Endothelial cell of umbilical vein (primary cell): ENCODE measurements at regions not wholly inside any gene's neighbourhood (a gene's known extent, or its start where the extent isn't known, plus 50 kb on each side); places are given as distances from the start of the nearest gene placed in this dataset.

Source experiments
- BruUV-seq: library from RNA; stranded (reverse); fragments of 400-500 nt; replicated peaks from 2 replicates; lab custom pipeline; 2021; lab: Mats Ljungman, UMichigan
- CTCF ChIA-PET: fragments of 300-600, 350-600 bp; sonication (Branson Sonifier 250); formaldehyde crosslinking; loops from one replicate; lab custom pipeline; 2021; ENCODE audit warnings: antibody characterized with exemption, inconsistent platforms; lab: Charles Lee
- POLR2A ChIA-PET: fragments of 300-600, 350-600 bp; sonication (Branson Sonifier 250); formaldehyde crosslinking; loops from one replicate; lab custom pipeline; 2021; ENCODE audit warnings: antibody characterized with exemption, inconsistent platforms; lab: Charles Lee
- DNase-seq: peaks from one replicate; pipeline ENCODE4 v3.0.0-alpha.2; 2011; ENCODE audit warnings: low read depth, low spot score
- FAIRE-seq: peaks from 2 replicates; lab custom pipeline; 2011; peaks lifted over from hg19 to GRCh38; lab: Jason Lieb, UNC
- H2AFZ ChIP-seq: 2 replicates; pipeline ENCODE4 v1.6.0; 2012; ENCODE audit warnings: low read depth, low read length, control low read depth, inconsistent platforms
- H3K27ac ChIP-seq: 2 replicates; pipeline ENCODE4 v1.5.1; 2011; ENCODE audit warnings: low read depth, mild to moderate bottlenecking, control low read depth, low read length, moderate library complexity; ENCODE audit not compliant: insufficient read depth
- H3K27me3 ChIP-seq, 2 experiments: 2 replicates each; pipeline versions ENCODE4 v1.6.0 to v1.6.1; 2011; ENCODE audit warnings: low read length in 2 of 2, mixed read lengths in 1 of 2; ENCODE audit not compliant: control insufficient read depth in 2 of 2, insufficient read depth in 2 of 2
- H3K36me3 ChIP-seq, 2 experiments: 2 replicates in 1 of 2; 3 replicates in 1 of 2; pipeline ENCODE4 v1.5.1; 2011; ENCODE audit warnings: low read length in 2 of 2, mild to moderate bottlenecking in 1 of 2, moderate library complexity in 1 of 2; ENCODE audit not compliant: control insufficient read depth in 2 of 2, insufficient read depth in 2 of 2; ENCODE audit errors: extremely low read depth in 1 of 2
- H3K4me1 ChIP-seq: 3 replicates; pipeline ENCODE4 v1.5.1; 2011; ENCODE audit warnings: mild to moderate bottlenecking, low read length; ENCODE audit not compliant: control insufficient read depth, insufficient read depth; ENCODE audit errors: extremely low read depth
- H3K4me2 ChIP-seq: 2 replicates; pipeline ENCODE4 v1.6.1; 2011; ENCODE audit warnings: low read length, control low read depth, mixed read lengths; ENCODE audit not compliant: insufficient read depth
- H3K4me3 ChIP-seq, 3 experiments: fragments of 200-600 bp in 1 of 3; sonication (generic), shearing (Covaris generic) in 1 of 3; replicated peaks in 1 of 3; 2 replicates each; pipeline ENCODE4 v1.5.1; 2011 to 2016; ENCODE audit warnings: control low read depth in 3 of 3, low read length in 3 of 3, mild to moderate bottlenecking in 2 of 3, inconsistent platforms in 1 of 3, low read depth in 1 of 3, moderate library complexity in 1 of 3; ENCODE audit not compliant: insufficient read depth in 1 of 3
- H3K79me2 ChIP-seq: 2 replicates; pipeline ENCODE4 v1.6.0; 2012; ENCODE audit warnings: low read length, inconsistent platforms; ENCODE audit not compliant: control insufficient read depth, insufficient read depth
- H3K9ac ChIP-seq: replicated peaks from 2 replicates; pipeline ENCODE3; 2011; ENCODE audit warnings: low read length, control low read depth; ENCODE audit not compliant: insufficient read depth; ENCODE audit errors: extremely low read depth
- H3K9me1 ChIP-seq: replicated peaks from 3 replicates; pipeline ENCODE4 v1.6.0; 2011; ENCODE audit warnings: mild to moderate bottlenecking, low read length; ENCODE audit not compliant: control insufficient read depth, insufficient read depth; ENCODE audit errors: extremely low read depth
- H3K9me3 ChIP-seq: replicated peaks from 2 replicates; pipeline ENCODE4 v1.5.1; 2012; ENCODE audit warnings: low read length, inconsistent platforms; ENCODE audit not compliant: control insufficient read depth, insufficient read depth
- H4K20me1 ChIP-seq: replicated peaks from 2 replicates; pipeline ENCODE3; 2011; ENCODE audit warnings: mild to moderate bottlenecking, low read length; ENCODE audit not compliant: control insufficient read depth, insufficient read depth; ENCODE audit errors: extremely low read depth
- EZH2 ChIP-seq: IDR thresholded peaks from 2 replicates; pipeline ENCODE4 v1.6.1; 2012; ENCODE audit warnings: borderline replicate concordance, low read depth, mild to moderate bottlenecking, moderate library complexity, low read length, inconsistent platforms; ENCODE audit not compliant: severe bottlenecking
- FOS ChIP-seq: IDR thresholded peaks from 2 replicates; pipeline ENCODE4 v1.6.1; 2011; ENCODE audit warnings: mild to moderate bottlenecking, low read length, moderate library complexity, borderline replicate concordance; ENCODE audit not compliant: insufficient read depth
- GATA2 ChIP-seq: IDR thresholded peaks from 2 replicates; pipeline ENCODE4 v1.7.0; 2011; ENCODE audit warnings: low read depth, mild to moderate bottlenecking, moderate library complexity, mixed read lengths, low read length; ENCODE audit not compliant: insufficient read length, insufficient read depth
- JUN ChIP-seq: IDR thresholded peaks from 2 replicates; pipeline ENCODE4 v1.6.1; 2011; ENCODE audit warnings: borderline replicate concordance, low read depth; ENCODE audit not compliant: insufficient read length, insufficient read depth
- MYC ChIP-seq: IDR thresholded peaks from one replicate; pipeline ENCODE4 v1.6.1; 2011; ENCODE audit warnings: mild to moderate bottlenecking, low read depth, low read length
- POLR2A ChIP-seq: IDR thresholded peaks from 2 replicates; pipeline ENCODE4 v1.6.1; 2012; ENCODE audit warnings: low read depth, mild to moderate bottlenecking, control low read depth, low read length
- POLR2AphosphoS5 ChIP-seq: IDR thresholded peaks from 2 replicates; pipeline ENCODE4 v1.6.1; 2012; ENCODE audit warnings: low read depth, mild to moderate bottlenecking, control low read depth, low read length, moderate library complexity; ENCODE audit not compliant: insufficient read depth
- dilution Hi-C: fragments of 300-500 bp; cut with MboI; formaldehyde crosslinking; loops from one replicate; pipeline ENCODE4 v1.15.0; 2019; ENCODE audit warnings: low sequenced_read_pairs; ENCODE audit not compliant: extremely low pct_ligation_motif_present
- intact Hi-C: fragments of 100-400 bp; cut with micrococcal nuclease; formaldehyde crosslinking; loops from one replicate; pipeline ENCODE4 v1.10.0; 2022
- TF ChIP-seq, protein P1 (sequence below): IDR thresholded peaks from 2 replicates; pipeline ENCODE4 v1.6.1; 2011; ENCODE audit not compliant: insufficient read depth, insufficient read length
- TF ChIP-seq, protein P2 (sequence below), 2 donors: IDR thresholded peaks; 1 replicate in 1 of 2; 2 replicates in 1 of 2; pipeline ENCODE4 v1.5.1; 2011; ENCODE audit warnings: low read length in 2 of 2, mild to moderate bottlenecking in 2 of 2, moderate library complexity in 2 of 2, control low read depth in 1 of 2, inconsistent platforms in 1 of 2, low read depth in 1 of 2; ENCODE audit not compliant: insufficient read depth in 1 of 2; ENCODE audit errors: extremely low read depth in 1 of 2

DNA sequence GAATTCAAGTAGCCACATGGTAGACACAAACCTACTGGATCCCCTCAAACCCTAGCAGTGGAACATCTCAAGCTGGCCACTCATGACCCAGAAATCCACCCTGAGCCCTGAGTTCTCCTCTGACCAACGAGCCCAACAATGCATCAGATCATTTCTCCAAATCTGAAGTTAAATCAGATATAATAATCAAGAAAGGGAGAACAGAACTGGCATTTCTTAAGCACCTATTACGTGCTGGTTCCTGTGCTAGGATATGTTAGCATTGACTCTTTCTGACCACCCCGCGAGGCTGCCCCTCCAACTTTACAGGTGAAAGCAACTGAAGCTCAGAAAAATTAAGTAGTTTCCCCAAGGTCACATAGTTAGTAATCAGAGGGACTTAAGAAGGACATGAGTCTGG, 51.5 kb upstream of the CCDC174 start:
- TF ChIP-seq GATA2 (no peak), FOS (no peak), MYC (no peak), JUN (no peak), EZH2 (no peak), POLR2A (no peak), POLR2AphosphoS5 (no peak)
- TF ChIP-seq, protein P1, sequence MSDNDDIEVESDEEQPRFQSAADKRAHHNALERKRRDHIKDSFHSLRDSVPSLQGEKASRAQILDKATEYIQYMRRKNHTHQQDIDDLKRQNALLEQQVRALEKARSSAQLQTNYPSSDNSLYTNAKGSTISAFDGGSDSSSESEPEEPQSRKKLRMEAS = no peak
- TF ChIP-seq, protein P2, sequence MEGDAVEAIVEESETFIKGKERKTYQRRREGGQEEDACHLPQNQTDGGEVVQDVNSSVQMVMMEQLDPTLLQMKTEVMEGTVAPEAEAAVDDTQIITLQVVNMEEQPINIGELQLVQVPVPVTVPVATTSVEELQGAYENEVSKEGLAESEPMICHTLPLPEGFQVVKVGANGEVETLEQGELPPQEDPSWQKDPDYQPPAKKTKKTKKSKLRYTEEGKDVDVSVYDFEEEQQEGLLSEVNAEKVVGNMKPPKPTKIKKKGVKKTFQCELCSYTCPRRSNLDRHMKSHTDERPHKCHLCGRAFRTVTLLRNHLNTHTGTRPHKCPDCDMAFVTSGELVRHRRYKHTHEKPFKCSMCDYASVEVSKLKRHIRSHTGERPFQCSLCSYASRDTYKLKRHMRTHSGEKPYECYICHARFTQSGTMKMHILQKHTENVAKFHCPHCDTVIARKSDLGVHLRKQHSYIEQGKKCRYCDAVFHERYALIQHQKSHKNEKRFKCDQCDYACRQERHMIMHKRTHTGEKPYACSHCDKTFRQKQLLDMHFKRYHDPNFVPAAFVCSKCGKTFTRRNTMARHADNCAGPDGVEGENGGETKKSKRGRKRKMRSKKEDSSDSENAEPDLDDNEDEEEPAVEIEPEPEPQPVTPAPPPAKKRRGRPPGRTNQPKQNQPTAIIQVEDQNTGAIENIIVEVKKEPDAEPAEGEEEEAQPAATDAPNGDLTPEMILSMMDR (IDR thresholded peaks at IDR 0.05; ENCODE audit: extremely low read depth in 1 of 2, insufficient read depth in 1 of 2, low read depth in 1 of 2, low read length in 2 of 2) = no peak
- ChIA-PET CTCF (interaction anchor here (0.6 kb wide), 1 partner anchor 83 kb away, joined by 3 read pairs; no protein-coding TSS in a partner anchor), POLR2A (no interaction called here)
- H3K9me3 ChIP-seq = no peaks in the 10 kb centered on the region
- no TSS peak for BruUV-seq
- no peaks in the 10 kb centered on the region for H3K36me3 ChIP-seq
- no peak overlapping the region for H3K27ac ChIP-seq
- DNase-seq (no peak), FAIRE-seq (no peak)
- intact Hi-C loops (no loop called here), dilution Hi-C loops (no loop called here)
- H3K9me1 ChIP-seq = no peaks in the 10 kb centered on the region
- no peak overlapping the region for H3K4me3 ChIP-seq
- no peaks in the 10 kb centered on the region for H3K79me2 ChIP-seq
- H4K20me1 ChIP-seq = no peaks in the 10 kb centered on the region
- H3K4me1 ChIP-seq = no peaks in the 10 kb centered on the region
- no peak overlapping the region for H3K4me2 ChIP-seq
- H3K9ac ChIP-seq = no peak overlapping the region
- peaks cover 30 to 33% of the 10 kb centered on the region in 2 experiments for H3K27me3 ChIP-seq
- H2AFZ ChIP-seq = no peak overlapping the region
